Fibroblast of the aortic adventitia (primary cell): ENCODE measurements at regions not wholly inside any gene's neighbourhood (a gene's known extent, or its start where the extent isn't known, plus 50 kb on each side); places are given as distances from the start of the nearest gene placed in this dataset.

Experiments
- DNase-seq: peaks from one replicate; pipeline ENCODE4 v3.0.0-alpha.2; 2010; ENCODE audit warnings: low read depth
- H3K4me3 ChIP-seq: 2 replicates; pipeline ENCODE4 v1.5.1; 2011; ENCODE audit warnings: low read depth, mild to moderate bottlenecking, control low read depth, low read length, moderate library complexity
- TF ChIP-seq, protein P1 (sequence below): IDR thresholded peaks from 2 replicates; pipeline ENCODE4 v1.5.1; 2011; ENCODE audit warnings: mild to moderate bottlenecking, low read length, control low read depth, inconsistent platforms; ENCODE audit not compliant: insufficient read depth

DNA sequence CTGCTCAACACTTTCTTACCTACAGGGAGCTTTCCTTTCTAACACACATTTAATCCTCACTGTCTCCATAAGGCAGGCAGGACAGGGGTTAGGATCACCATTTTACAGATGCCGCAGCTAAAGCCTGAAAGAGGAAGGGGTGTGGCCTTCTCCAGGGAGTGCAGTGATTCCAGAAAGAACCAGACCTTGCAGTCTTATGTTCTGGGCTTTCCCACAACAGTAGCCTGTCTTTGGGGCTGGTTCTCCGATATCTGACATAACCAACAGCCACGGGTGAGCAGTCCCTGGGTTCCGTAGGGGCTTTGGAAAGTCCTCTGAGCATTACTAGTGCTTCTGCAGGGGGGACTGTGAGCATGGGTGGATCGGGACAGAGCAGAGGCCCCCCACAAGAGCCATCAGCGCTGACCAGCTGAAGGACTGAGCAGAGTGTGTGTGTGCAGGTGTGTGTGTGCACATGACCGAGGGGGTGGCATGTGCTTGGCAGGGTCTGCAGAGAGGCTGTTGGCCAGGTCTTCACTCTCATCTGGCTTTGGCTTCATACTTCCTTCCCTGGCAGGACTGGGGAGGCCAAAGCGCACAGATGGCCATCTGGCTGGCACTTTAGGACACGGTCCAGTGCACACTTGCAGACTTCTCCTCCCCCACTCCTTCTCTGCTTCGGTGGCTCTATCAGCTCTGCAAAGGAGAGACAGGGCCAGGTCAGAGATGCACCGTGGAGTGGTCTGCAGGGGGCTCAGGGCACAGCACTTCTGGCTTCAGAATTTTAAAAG is 400.3 kb downstream of the RPS24 start:
- DNase-seq: no peak
- no peak overlapping the region for H3K4me3 ChIP-seq
- TF ChIP-seq, protein P1, sequence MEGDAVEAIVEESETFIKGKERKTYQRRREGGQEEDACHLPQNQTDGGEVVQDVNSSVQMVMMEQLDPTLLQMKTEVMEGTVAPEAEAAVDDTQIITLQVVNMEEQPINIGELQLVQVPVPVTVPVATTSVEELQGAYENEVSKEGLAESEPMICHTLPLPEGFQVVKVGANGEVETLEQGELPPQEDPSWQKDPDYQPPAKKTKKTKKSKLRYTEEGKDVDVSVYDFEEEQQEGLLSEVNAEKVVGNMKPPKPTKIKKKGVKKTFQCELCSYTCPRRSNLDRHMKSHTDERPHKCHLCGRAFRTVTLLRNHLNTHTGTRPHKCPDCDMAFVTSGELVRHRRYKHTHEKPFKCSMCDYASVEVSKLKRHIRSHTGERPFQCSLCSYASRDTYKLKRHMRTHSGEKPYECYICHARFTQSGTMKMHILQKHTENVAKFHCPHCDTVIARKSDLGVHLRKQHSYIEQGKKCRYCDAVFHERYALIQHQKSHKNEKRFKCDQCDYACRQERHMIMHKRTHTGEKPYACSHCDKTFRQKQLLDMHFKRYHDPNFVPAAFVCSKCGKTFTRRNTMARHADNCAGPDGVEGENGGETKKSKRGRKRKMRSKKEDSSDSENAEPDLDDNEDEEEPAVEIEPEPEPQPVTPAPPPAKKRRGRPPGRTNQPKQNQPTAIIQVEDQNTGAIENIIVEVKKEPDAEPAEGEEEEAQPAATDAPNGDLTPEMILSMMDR: no peak

GRCh38 chr10:78434886-78435285 is 401.2 kb downstream of the RPS24 start:
- TF ChIP-seq, protein P1: no peak
- no peak overlapping the region for H3K4me3 ChIP-seq
- no peak for DNase-seq

GRCh38 chr10:78435484-78436221 is 402.0 kb downstream of the RPS24 start:
- TF ChIP-seq, protein P1: no peak
- no peak overlapping the region for H3K4me3 ChIP-seq
- no peak for DNase-seq

DNA sequence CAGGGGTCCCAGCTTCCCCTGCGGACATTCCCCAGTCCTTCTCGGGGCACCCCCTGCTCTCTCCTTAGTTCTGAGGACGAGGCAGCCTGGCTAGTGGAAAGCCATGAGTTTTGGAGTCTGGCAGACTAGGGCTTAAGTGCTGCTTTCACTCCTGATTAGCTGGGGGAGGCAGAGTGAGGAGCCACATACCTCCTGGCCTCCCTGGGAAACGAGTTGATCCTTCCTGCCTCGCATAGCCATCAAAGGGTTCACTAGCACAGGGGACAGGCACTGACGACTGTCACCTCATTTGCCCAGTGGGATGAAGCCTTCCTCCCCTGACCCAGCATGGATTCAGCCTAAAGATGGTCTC is 402.5 kb downstream of the RPS24 start:
- H3K4me3 ChIP-seq: no peak overlapping the region
- no peak for DNase-seq
- TF ChIP-seq, protein P1: no peak

- DNase-seq: no peak
- H3K4me3 ChIP-seq: no peak overlapping the region
- TF ChIP-seq, protein P1: no peak
Measured at GRCh38 chr10:78436706-78437406, 403.2 kb downstream of the RPS24 start.

GRCh38 chr10:78437407-78437768 is 403.7 kb downstream of the RPS24 start:
- DNase-seq: no peak
- TF ChIP-seq, protein P1: no peak
- no peak overlapping the region for H3K4me3 ChIP-seq
